Testis (tissue), 2 donors: ENCODE measurements at regions not wholly inside any gene's neighbourhood (a gene's known extent, or its start where the extent isn't known, plus 50 kb on each side); places are given as distances from the start of the nearest gene placed in this dataset.

Experiments used
- DNase-seq: peaks from one replicate; pipeline ENCODE4 v3.0.0-alpha.2; 2019
- H3K27ac ChIP-seq, 2 donors: fragments of 200-600 bp; sonication (generic); one replicate each; pipeline ENCODE4 v1.5.1; 2019
- H3K27me3 ChIP-seq: fragments of 200-600 bp; sonication (generic); one replicate; pipeline ENCODE4 v1.5.1; 2019
- H3K36me3 ChIP-seq: fragments of 200-600 bp; sonication (generic); one replicate; pipeline ENCODE4 v1.5.1; 2017; ENCODE audit warnings: low read depth; ENCODE audit errors: missing control alignments
- H3K4me1 ChIP-seq: fragments of 200-600 bp; sonication (generic); one replicate; pipeline ENCODE4 v1.5.1; 2019
- H3K4me3 ChIP-seq, 2 donors: fragments of 200-600 bp; sonication (generic); one replicate each; pipeline ENCODE4 v1.5.1; 2017 to 2019
- H3K9me3 ChIP-seq: fragments of 200-600 bp; sonication (generic); one replicate; pipeline ENCODE4 v1.5.1; 2017
- CTCF ChIP-seq, 3 experiments: fragments of 450-650 bp in 2 of 3; fragments of 200-600 bp in 1 of 3; sonication (generic) in 1 of 3; IDR thresholded peaks; one replicate each; pipeline ENCODE4 v1.5.1; 2016 to 2019; ENCODE audit warnings: antibody characterized with exemption in 3 of 3, mild to moderate bottlenecking in 2 of 3, moderate library complexity in 1 of 3
- POLR2A ChIP-seq: fragments of 450-650 bp; IDR thresholded peaks from one replicate; pipeline ENCODE4 v1.6.1; 2017; ENCODE audit warnings: antibody characterized with exemption, mild to moderate bottlenecking, moderate library complexity
- WGBS, 2 donors: methylation state at CpG; one replicate each; pipeline ENCODE4 v1.1.5; 2018; 5-methylcytosine and 5-hydroxymethylcytosine counted together
- intact Hi-C: fragments of 100-400 bp; cut with DNase I; formaldehyde crosslinking; loops from one replicate; pipeline ENCODE4 v1.15.1; 2023; ENCODE audit warnings: low total_unique reads

- Histone ChIP-seq H3K27me3 (no peaks in the 10 kb centered on the region), H3K36me3 (no peaks in the 10 kb centered on the region), H3K4me1 (no peaks in the 10 kb centered on the region), H3K4me3 (no peak overlapping the region), H3K27ac (no peak overlapping the region), H3K9me3 (no peaks in the 10 kb centered on the region)
- no peak for TF ChIP-seq POLR2A
- TF ChIP-seq CTCF (IDR thresholded peaks at IDR 0.05): no peak
- 69 to 78% methylated on average over 8 of the region's 8 CpGs for WGBS, 2 donors
- intact Hi-C loops: no loop called here
- DNase-seq: no peak
Measured at GRCh38 chr5:167481345-167481744, 810.1 kb upstream of the WWC1 start.

DNA sequence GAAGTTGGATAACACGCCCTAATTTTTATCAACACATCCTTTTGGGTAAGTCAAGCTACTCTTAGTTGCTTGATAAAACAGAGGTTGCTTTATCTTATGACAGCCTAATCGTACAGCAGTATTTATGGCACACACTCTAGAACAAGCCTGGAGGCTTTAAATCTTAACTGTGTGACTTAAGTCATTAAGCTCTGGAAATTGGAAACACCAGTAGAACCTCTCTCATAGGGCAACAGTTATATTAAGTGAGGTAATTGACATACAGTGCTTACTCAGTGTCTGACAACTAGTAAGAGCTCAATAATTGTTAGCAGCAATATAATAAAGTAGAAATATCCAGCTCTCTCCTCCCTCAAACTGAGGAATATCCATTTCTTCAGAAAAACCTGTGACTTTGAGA, 808.9 kb upstream of the WWC1 start:
- 68 to 86% methylated on average over 2 of the region's 2 CpGs for WGBS, 2 donors
- TF ChIP-seq POLR2A (no peak), CTCF (IDR thresholded peaks at IDR 0.05) (no peak)
- Histone ChIP-seq H3K27me3 (no peaks in the 10 kb centered on the region), H3K9me3 (no peaks in the 10 kb centered on the region), H3K4me3 (no peak overlapping the region), H3K4me1 (no peaks in the 10 kb centered on the region), H3K27ac (no peak overlapping the region), H3K36me3 (no peaks in the 10 kb centered on the region)
- no peak for DNase-seq
- intact Hi-C loops: no loop called here

- H3K9me3 ChIP-seq: no peaks in the 10 kb centered on the region
- no peak overlapping the region for H3K27ac ChIP-seq
- H3K4me1 ChIP-seq: no peaks in the 10 kb centered on the region
- H3K4me3 ChIP-seq: no peak overlapping the region
- no peak for TF ChIP-seq POLR2A
- no peak for TF ChIP-seq CTCF (IDR thresholded peaks at IDR 0.05)
- WGBS, 2 donors: 88 to 91% methylated on average over 8 of the region's 8 CpGs
- no peaks in the 10 kb centered on the region for H3K27me3 ChIP-seq
- no peaks in the 10 kb centered on the region for H3K36me3 ChIP-seq
- no peak for DNase-seq
- intact Hi-C loops: no loop called here
Measured at GRCh38 chr5:167485061-167485774, 806.2 kb upstream of the WWC1 start.

DNA sequence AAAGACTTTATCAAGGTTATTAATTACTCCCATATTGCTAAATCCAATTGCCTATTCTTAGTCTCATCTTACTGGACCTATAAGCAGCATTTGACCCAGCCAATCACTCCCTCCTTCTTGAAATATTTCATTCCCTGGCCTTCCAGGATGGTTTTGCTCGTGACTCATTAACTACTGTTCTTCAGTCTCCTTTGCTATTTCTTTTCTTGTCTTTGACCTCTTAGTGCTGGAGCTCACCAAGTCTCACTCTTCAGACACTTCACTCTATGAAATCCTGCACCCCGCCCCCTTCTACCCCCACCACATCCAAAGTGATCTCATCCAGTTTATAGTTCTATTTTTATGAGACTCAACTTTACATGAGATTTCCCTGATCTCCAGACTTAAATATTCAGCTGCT, 803.1 kb upstream of the WWC1 start:
- DNase-seq: no peak
- WGBS, 2 donors: 83 to 93% methylated on average over 2 of the region's 2 CpGs
- H3K9me3 ChIP-seq: no peaks in the 10 kb centered on the region
- intact Hi-C loops: no loop called here
- H3K27ac ChIP-seq: no peak overlapping the region
- H3K4me1 ChIP-seq: no peaks in the 10 kb centered on the region
- no peak overlapping the region for H3K4me3 ChIP-seq
- no peaks in the 10 kb centered on the region for H3K36me3 ChIP-seq
- TF ChIP-seq POLR2A (no peak), CTCF (IDR thresholded peaks at IDR 0.05) (no peak)
- no peaks in the 10 kb centered on the region for H3K27me3 ChIP-seq

- Histone ChIP-seq H3K4me1 (no peaks in the 10 kb centered on the region), H3K9me3 (no peaks in the 10 kb centered on the region), H3K27me3 (no peaks in the 10 kb centered on the region), H3K4me3 (no peak overlapping the region), H3K27ac (no peak overlapping the region), H3K36me3 (no peaks in the 10 kb centered on the region)
- intact Hi-C loops: no loop called here
- DNase-seq: no peak
- TF ChIP-seq CTCF (IDR thresholded peaks at IDR 0.05) (no peak), POLR2A (no peak)
Measured at GRCh38 chr5:167489202-167489601, 802.2 kb upstream of the WWC1 start.
